ENCODE measurements at regions not wholly inside any gene's neighbourhood (a gene's known extent, or its start where the extent isn't known, plus 50 kb on each side); places are given as distances from the start of the nearest gene placed in this dataset.

GRCh38 chr2:11955884-11956291, 209.5 kb downstream of the LPIN1 start:
- CTCF ChIA-PET, result no interaction called here
- no peaks in the 10 kb centered on the region for H3K9me3 ChIP-seq (replicated peaks; ENCODE audit: control insufficient read depth, insufficient read depth, low read length)
- no peak overlapping the region for H2AFZ ChIP-seq (ENCODE audit: low read depth, low read length)
- H4K20me1 ChIP-seq (replicated peaks; ENCODE audit: control insufficient read depth, extremely low read depth, insufficient read depth, low read length), result no peaks in the 10 kb centered on the region
- intact Hi-C loops (cut with micrococcal nuclease) (no loop called here), dilution Hi-C loops (cut with MboI; ENCODE audit: extremely low pct_ligation_motif_present, low sequenced_read_pairs) (no loop called here)
- H3K9me1 ChIP-seq (replicated peaks; ENCODE audit: control insufficient read depth, extremely low read depth, insufficient read depth, low read length), result no peaks in the 10 kb centered on the region
- H3K36me3 ChIP-seq (ENCODE audit: control insufficient read depth in 2 of 2, extremely low read depth in 1 of 2, insufficient read depth in 2 of 2, low read length in 2 of 2), result no peaks in the 10 kb centered on the region
- H3K4me1 ChIP-seq (ENCODE audit: control insufficient read depth, extremely low read depth, insufficient read depth, low read length), result no peaks in the 10 kb centered on the region
- POLR2A ChIA-PET, result no interaction called here
- FAIRE-seq (no peak), DNase-seq (ENCODE audit: low read depth, low spot score) (no peak)
- H3K4me2 ChIP-seq (ENCODE audit: insufficient read depth, low read length), result no peak overlapping the region
- H3K4me3 ChIP-seq (replicated peaks in 1 of 3; ENCODE audit: insufficient read depth in 1 of 3, low read depth in 1 of 3, low read length in 3 of 3), result no peak overlapping the region
- H3K27me3 ChIP-seq (ENCODE audit: control insufficient read depth in 2 of 2, insufficient read depth in 2 of 2, low read length in 2 of 2), result peaks cover 0 to 1% of the 10 kb centered on the region in 2 experiments
- no peak overlapping the region for H3K9ac ChIP-seq (replicated peaks; ENCODE audit: extremely low read depth, insufficient read depth, low read length)
- no TSS peak for BruUV-seq (replicated peaks)
- no peak for TF ChIP-seq POLR2AphosphoS5 (IDR thresholded peaks at IDR 0.05; ENCODE audit: insufficient read depth, low read depth, low read length)
- TF ChIP-seq EZH2 (IDR thresholded peaks at IDR 0.05; ENCODE audit: borderline replicate concordance, low read depth, low read length, severe bottlenecking), result no peak
- TF ChIP-seq GATA2 (IDR thresholded peaks at IDR 0.05; ENCODE audit: insufficient read depth, insufficient read length, low read depth, low read length), result no peak
- no peak overlapping the region for H3K27ac ChIP-seq (ENCODE audit: insufficient read depth, low read depth, low read length)
- H3K79me2 ChIP-seq (ENCODE audit: control insufficient read depth, insufficient read depth, low read length), result no peaks in the 10 kb centered on the region

DNA sequence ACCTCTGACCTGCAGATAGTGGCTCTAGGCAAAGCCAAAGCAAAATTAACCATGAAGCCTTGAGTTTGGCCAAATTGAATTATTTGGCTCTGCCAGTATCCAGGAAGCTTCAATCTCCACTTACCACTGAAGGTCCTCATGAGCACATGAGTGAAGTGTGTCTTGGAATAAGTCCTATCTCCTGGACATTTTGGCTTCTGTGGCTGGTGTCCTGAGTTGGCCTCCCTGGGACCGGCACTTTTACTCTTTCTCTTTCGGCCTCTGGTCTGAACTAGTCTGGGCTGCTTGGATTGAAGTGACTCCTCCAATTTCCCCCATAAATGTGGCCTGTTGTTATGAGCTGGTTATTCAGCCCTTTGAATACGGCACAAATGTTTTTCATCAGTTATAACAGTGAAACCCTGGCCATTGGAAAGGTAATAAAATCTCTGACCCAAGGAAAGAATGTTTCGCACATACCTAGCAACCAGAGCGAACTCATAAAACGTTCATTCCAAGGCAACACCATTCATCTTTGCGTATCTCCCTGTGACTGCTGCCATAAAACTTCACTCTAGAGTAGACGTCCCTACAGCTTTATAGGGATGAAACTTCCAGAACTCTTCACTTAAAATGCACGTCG, 216.4 kb downstream of the LPIN1 start:
- H3K27me3 ChIP-seq (ENCODE audit: control insufficient read depth in 2 of 2, insufficient read depth in 2 of 2, low read length in 2 of 2), result peaks cover 0 to under 1% of the 10 kb centered on the region in 2 experiments
- FAIRE-seq, result no peak
- DNase-seq (ENCODE audit: low read depth, low spot score), result no peak
- no peak overlapping the region for H3K4me2 ChIP-seq (ENCODE audit: insufficient read depth, low read length)
- POLR2A ChIA-PET, result no interaction called here
- H3K36me3 ChIP-seq (ENCODE audit: control insufficient read depth in 2 of 2, extremely low read depth in 1 of 2, insufficient read depth in 2 of 2, low read length in 2 of 2), result no peaks in the 10 kb centered on the region
- no peak overlapping the region for H3K4me3 ChIP-seq (replicated peaks in 1 of 3; ENCODE audit: insufficient read depth in 1 of 3, low read depth in 1 of 3, low read length in 3 of 3)
- no peaks in the 10 kb centered on the region for H3K79me2 ChIP-seq (ENCODE audit: control insufficient read depth, insufficient read depth, low read length)
- BruUV-seq (replicated peaks), result no TSS peak
- dilution Hi-C loops (cut with MboI; ENCODE audit: extremely low pct_ligation_motif_present, low sequenced_read_pairs) (no loop called here), intact Hi-C loops (cut with micrococcal nuclease) (no loop called here)
- H2AFZ ChIP-seq (ENCODE audit: low read depth, low read length), result no peak overlapping the region
- H4K20me1 ChIP-seq (replicated peaks; ENCODE audit: control insufficient read depth, extremely low read depth, insufficient read depth, low read length), result no peaks in the 10 kb centered on the region
- H3K9me3 ChIP-seq (replicated peaks; ENCODE audit: control insufficient read depth, insufficient read depth, low read length), result no peaks in the 10 kb centered on the region
- no peak overlapping the region for H3K27ac ChIP-seq (ENCODE audit: insufficient read depth, low read depth, low read length)
- no peaks in the 10 kb centered on the region for H3K4me1 ChIP-seq (ENCODE audit: control insufficient read depth, extremely low read depth, insufficient read depth, low read length)
- CTCF ChIA-PET, result interaction anchor here (0.6 kb wide), 1 partner anchor 20 kb away, joined by 3 read pairs; no protein-coding TSS in a partner anchor
- H3K9me1 ChIP-seq (replicated peaks; ENCODE audit: control insufficient read depth, extremely low read depth, insufficient read depth, low read length), result no peaks in the 10 kb centered on the region
- TF ChIP-seq GATA2 (IDR thresholded peaks at IDR 0.05; ENCODE audit: insufficient read depth, insufficient read length, low read depth, low read length) (no peak), CTCF (IDR thresholded peaks at IDR 0.05; ENCODE audit: extremely low read depth in 1 of 2, insufficient read depth in 1 of 2, low read depth in 1 of 2, low read length in 2 of 2) (no peak)
- TF ChIP-seq, protein P1, sequence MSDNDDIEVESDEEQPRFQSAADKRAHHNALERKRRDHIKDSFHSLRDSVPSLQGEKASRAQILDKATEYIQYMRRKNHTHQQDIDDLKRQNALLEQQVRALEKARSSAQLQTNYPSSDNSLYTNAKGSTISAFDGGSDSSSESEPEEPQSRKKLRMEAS (IDR thresholded peaks at IDR 0.05; ENCODE audit: insufficient read depth, insufficient read length), result no peak
- no peak overlapping the region for H3K9ac ChIP-seq (replicated peaks; ENCODE audit: extremely low read depth, insufficient read depth, low read length)

All from endothelial cell of umbilical vein (primary cell).